K562 (cell line): ENCODE measurements at regions not wholly inside any gene's neighbourhood (a gene's known extent, or its start where the extent isn't known, plus 50 kb on each side); places are given as distances from the start of the nearest gene placed in this dataset.

Experiments used
- ATAC-seq: fragments of 200-7000 bp; cut with Tn5 transposase; 3 replicates; pipeline ENCODE4 v1.9.1; 2020; ENCODE audit warnings: moderate library complexity
- BruUV-seq: library from RNA; stranded (reverse); fragments of 400-500 nt; replicated peaks from 2 replicates; lab custom pipeline; 2021; lab: Mats Ljungman, UMichigan
- CTCF ChIA-PET: fragments of 300-600 bp; formaldehyde crosslinking; extraction: SDS; loops from one replicate; lab custom pipeline; 2021; ENCODE audit warnings: low intra/inter-chr PET ratio; lab: Yijun Ruan, JAX
- POLR2A ChIA-PET: fragments of 300-600, 350-650 bp; sonication (Branson Sonifier 250); formaldehyde crosslinking; extraction: SDS; loops from one replicate; lab custom pipeline; 2021; ENCODE audit warnings: antibody characterized with exemption, inconsistent platforms; lab: Yijun Ruan, JAX
- DNase-seq, 4 experiments: peaks; one replicate each; pipeline versions ENCODE4 v3.0.0 to v3.0.0-alpha.2; 2011 to 2018; ENCODE audit warnings: low spot score in 3 of 4, mixed read lengths in 3 of 4; ENCODE audit errors: extremely low read depth in 1 of 4
- FAIRE-seq: peaks from 2 replicates; lab custom pipeline; 2011; peaks lifted over from hg19 to GRCh38; lab: Jason Lieb, UNC
- H2AFZ ChIP-seq: 2 replicates; pipeline ENCODE4 v1.6.0; 2011; ENCODE audit warnings: low read depth, low read length, control low read depth, inconsistent platforms
- H3K27ac ChIP-seq: fragments of 200-600 bp; 3 replicates; pipeline ENCODE4 v1.8.0; 2011; ENCODE audit warnings: low read depth, mild to moderate bottlenecking, control low read depth, inconsistent platforms, low read length, moderate library complexity, mixed read lengths; ENCODE audit errors: extremely low read depth
- H3K27me3 ChIP-seq, 2 experiments: fragments of 300-600 bp in 1 of 2; 2 replicates in 1 of 2; 3 replicates in 1 of 2; pipeline versions ENCODE4 v1.6.0 to v1.8.0; 2011; ENCODE audit warnings: inconsistent platforms in 2 of 2, low read length in 2 of 2, mild to moderate bottlenecking in 1 of 2, mixed read lengths in 1 of 2, moderate library complexity in 1 of 2; ENCODE audit not compliant: control insufficient read depth in 2 of 2, insufficient read depth in 2 of 2
- H3K36me3 ChIP-seq: fragments of 300-600 bp; 3 replicates; pipeline ENCODE4 v1.8.0; 2011; ENCODE audit warnings: mild to moderate bottlenecking, low read length, inconsistent platforms; ENCODE audit not compliant: control insufficient read depth, insufficient read depth
- H3K4me1 ChIP-seq, 2 experiments: fragments of 200-600 bp in 1 of 2; replicated peaks in 1 of 2; 2 replicates in 1 of 2; 3 replicates in 1 of 2; pipeline versions ENCODE4 v1.5.1 to v1.8.0; 2011; ENCODE audit warnings: inconsistent platforms in 2 of 2, low read length in 2 of 2, mild to moderate bottlenecking in 1 of 2, mixed read lengths in 1 of 2, moderate library complexity in 1 of 2; ENCODE audit not compliant: control insufficient read depth in 2 of 2, insufficient read depth in 2 of 2
- H3K4me2 ChIP-seq: 2 replicates; pipeline ENCODE4 v1.6.1; 2011; ENCODE audit warnings: low read length, control low read depth, inconsistent platforms, mixed read lengths; ENCODE audit not compliant: insufficient read depth
- H3K4me3 ChIP-seq: fragments of 200-600 bp; sonication (generic), shearing (Covaris generic); 2 replicates; pipeline ENCODE4 v1.5.1; 2016; ENCODE audit warnings: control low read depth, inconsistent platforms
- H3K79me2 ChIP-seq: fragments of 200-600 bp; 3 replicates; pipeline ENCODE4 v1.8.0; 2011; ENCODE audit warnings: low read length, inconsistent platforms; ENCODE audit not compliant: control insufficient read depth, insufficient read depth
- H3K9ac ChIP-seq, 2 experiments: 2 replicates each; pipeline versions ENCODE4 v1.6.0 to v1.6.1; 2011; ENCODE audit warnings: low read depth in 2 of 2, low read length in 2 of 2, control low read depth in 1 of 2, inconsistent platforms in 1 of 2, mild to moderate bottlenecking in 1 of 2, mixed read lengths in 1 of 2; ENCODE audit not compliant: insufficient read depth in 1 of 2
- H3K9me1 ChIP-seq: one replicate; pipeline ENCODE4 v1.6.0; 2011; ENCODE audit warnings: inconsistent platforms, mild to moderate bottlenecking, low read length, moderate library complexity; ENCODE audit not compliant: control insufficient read depth, insufficient read depth
- H3K9me3 ChIP-seq: replicated peaks from 2 replicates; pipeline ENCODE4 v1.5.1; 2011; ENCODE audit warnings: low read depth, low read length, inconsistent platforms; ENCODE audit not compliant: control insufficient read depth, insufficient read depth
- H4K20me1 ChIP-seq: replicated peaks from 2 replicates; pipeline ENCODE4 v1.6.1; 2011; ENCODE audit warnings: low read length, inconsistent platforms, mixed read lengths; ENCODE audit not compliant: control insufficient read depth, insufficient read depth
- MAFF ChIP-seq: IDR thresholded peaks from 2 replicates; pipeline ENCODE4 v1.6.1; 2012; ENCODE audit warnings: low read length, improper control_type of control experiment
- PCBP2 ChIP-seq: fragments of 200-400 bp; formaldehyde crosslinking; IDR thresholded peaks from 2 replicates; pipeline ENCODE4 v1.6.1; 2018; ENCODE audit warnings: low read length, low read depth, mild to moderate bottlenecking, moderate library complexity; ENCODE audit not compliant: poor library complexity, severe bottlenecking
- RBM25 ChIP-seq: fragments of 200-400 bp; formaldehyde crosslinking; IDR thresholded peaks from 2 replicates; pipeline ENCODE4 v1.6.1; 2018; ENCODE audit warnings: low read length, low read depth, moderate library complexity; ENCODE audit not compliant: severe bottlenecking
- SPI1 ChIP-seq: IDR thresholded peaks from 2 replicates; pipeline ENCODE4 v1.6.1; 2011; ENCODE audit warnings: low read depth, low read length, control low read depth, borderline replicate concordance
- TCF7L2 ChIP-seq: fragments of 150-350 bp; IDR thresholded peaks from 2 replicates; pipeline ENCODE4 v1.6.1; 2016; ENCODE audit warnings: low read depth, mild to moderate bottlenecking, low read length, moderate library complexity
- ZNF146 ChIP-seq: IDR thresholded peaks from one replicate; pipeline ENCODE4 v1.6.1; 2018; ENCODE audit warnings: missing compliant biosample characterization; ENCODE audit not compliant: unreplicated experiment
- ZNF644 ChIP-seq: fragments of 200-800 bp; sonication (Bioruptor generic); IDR thresholded peaks from 2 replicates; pipeline ENCODE4 v1.6.1; 2016; ENCODE audit warnings: low read depth, missing genetic modification characterization, missing compliant biosample characterization
- ZNF778 ChIP-seq: fragments of 450-650 bp; formaldehyde crosslinking; IDR thresholded peaks from 2 replicates; pipeline ENCODE4 v1.4.0; 2020; ENCODE audit warnings: mild to moderate bottlenecking, moderate library complexity
- WGBS: fragments of 100-300 bp; shearing (Covaris generic); methylation state at CpG from one replicate; pipeline ENCODE4 v1.1.6; 2016; ENCODE audit warnings: low coverage, mixed read lengths; ENCODE audit not compliant: insufficient coverage; ENCODE audit errors: missing lambda C conversion rate; 5-methylcytosine and 5-hydroxymethylcytosine counted together
- in situ Hi-C: fragments of 300-500 bp; cut with MboI; formaldehyde crosslinking; loops from 4 replicates; pipeline ENCODE4 v1.15.0; 2018; ENCODE audit warnings: inconsistent platforms, mixed read lengths
- intact Hi-C: fragments of 100-400 bp; cut with micrococcal nuclease; formaldehyde crosslinking; loops from 2 replicates; pipeline ENCODE4 v1.14.2; 2022
- TF ChIP-seq, protein P1 (sequence below): fragments of 250-450 bp; sonication (Bioruptor Pico); IDR thresholded peaks from 2 replicates; pipeline ENCODE4 v1.4.0; 2020; ENCODE audit warnings: mild to moderate bottlenecking, moderate library complexity, borderline replicate concordance

DNA sequence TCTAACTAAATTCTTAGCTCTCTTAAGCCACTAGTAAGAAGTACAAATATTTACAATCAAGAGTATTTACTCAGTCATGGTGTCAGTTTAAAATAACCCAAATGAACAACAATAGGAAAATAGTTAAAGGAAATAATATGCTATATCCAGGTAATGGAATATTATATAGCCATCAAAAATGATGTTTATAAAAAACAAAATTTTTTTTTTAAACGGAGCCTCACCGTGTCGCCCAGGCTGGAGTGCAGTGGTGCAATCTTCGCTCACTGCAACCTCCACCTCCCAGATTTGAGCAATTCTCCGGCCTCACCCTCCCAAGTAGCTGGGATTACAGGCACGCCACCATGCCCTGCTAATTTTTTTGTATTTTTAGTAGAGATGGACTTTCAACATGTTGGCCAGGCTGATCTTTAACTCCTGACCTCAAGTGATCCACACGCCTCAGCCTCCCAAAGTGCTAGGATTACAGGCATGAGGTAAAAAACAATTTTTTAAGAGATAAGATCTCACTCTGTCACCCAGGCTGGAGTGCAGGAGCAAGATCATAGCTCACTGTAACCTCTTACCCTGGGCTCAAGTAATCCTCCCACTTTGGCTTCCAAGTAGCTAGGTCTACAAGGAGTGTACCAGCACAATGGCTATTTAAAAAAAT is 132.5 kb downstream of the NOC3L start:
- H3K36me3 ChIP-seq: no peaks in the 10 kb centered on the region
- no peaks in the 10 kb centered on the region for H3K79me2 ChIP-seq
- no peak overlapping the region for H3K4me3 ChIP-seq
- CTCF ChIA-PET: no interaction called here
- no peaks in the 10 kb centered on the region; a peak in 1 of 5 replicates for H3K27me3 ChIP-seq
- no peak for FAIRE-seq
- no peaks in the 10 kb centered on the region for H3K9me1 ChIP-seq
- no peak overlapping the region for H3K4me2 ChIP-seq
- WGBS: 33% methylated on average over 1 of the region's 7 CpGs
- H4K20me1 ChIP-seq: no peaks in the 10 kb centered on the region
- H3K9ac ChIP-seq: no peak overlapping the region
- TF ChIP-seq SPI1 (no peak), RBM25 (peak; percentile 71), TCF7L2 (no peak), PCBP2 (no peak), ZNF146 (CRISPR knock-in tag) (peak; percentile 61), ZNF644 (tag) (no peak), MAFF (no peak), ZNF778 (CRISPR knock-in tag) (no peak)
- TF ChIP-seq, protein P1, sequence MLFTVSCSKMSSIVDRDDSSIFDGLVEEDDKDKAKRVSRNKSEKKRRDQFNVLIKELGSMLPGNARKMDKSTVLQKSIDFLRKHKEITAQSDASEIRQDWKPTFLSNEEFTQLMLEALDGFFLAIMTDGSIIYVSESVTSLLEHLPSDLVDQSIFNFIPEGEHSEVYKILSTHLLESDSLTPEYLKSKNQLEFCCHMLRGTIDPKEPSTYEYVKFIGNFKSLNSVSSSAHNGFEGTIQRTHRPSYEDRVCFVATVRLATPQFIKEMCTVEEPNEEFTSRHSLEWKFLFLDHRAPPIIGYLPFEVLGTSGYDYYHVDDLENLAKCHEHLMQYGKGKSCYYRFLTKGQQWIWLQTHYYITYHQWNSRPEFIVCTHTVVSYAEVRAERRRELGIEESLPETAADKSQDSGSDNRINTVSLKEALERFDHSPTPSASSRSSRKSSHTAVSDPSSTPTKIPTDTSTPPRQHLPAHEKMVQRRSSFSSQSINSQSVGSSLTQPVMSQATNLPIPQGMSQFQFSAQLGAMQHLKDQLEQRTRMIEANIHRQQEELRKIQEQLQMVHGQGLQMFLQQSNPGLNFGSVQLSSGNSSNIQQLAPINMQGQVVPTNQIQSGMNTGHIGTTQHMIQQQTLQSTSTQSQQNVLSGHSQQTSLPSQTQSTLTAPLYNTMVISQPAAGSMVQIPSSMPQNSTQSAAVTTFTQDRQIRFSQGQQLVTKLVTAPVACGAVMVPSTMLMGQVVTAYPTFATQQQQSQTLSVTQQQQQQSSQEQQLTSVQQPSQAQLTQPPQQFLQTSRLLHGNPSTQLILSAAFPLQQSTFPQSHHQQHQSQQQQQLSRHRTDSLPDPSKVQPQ: no peak
- TF ChIP-seq, all 486 proteins: peak for 2
- H3K27ac ChIP-seq: no peak overlapping the region
- POLR2A ChIA-PET: no interaction called here
- intact Hi-C loops: no loop called here
- ATAC-seq: no peak
- no TSS peak for BruUV-seq
- no peak for DNase-seq
- no peak overlapping the region for H2AFZ ChIP-seq
- no peaks in the 10 kb centered on the region for H3K9me3 ChIP-seq
- H3K4me1 ChIP-seq: no peaks in the 10 kb centered on the region
- in situ Hi-C loops: no loop called here
